ENCODE measurements at regions not wholly inside any gene's neighbourhood (a gene's known extent, or its start where the extent isn't known, plus 50 kb on each side); places are given as distances from the start of the nearest gene placed in this dataset.

GRCh38 chrX:5716666-5717065 lies 512.0 kb downstream of the NLGN4X start:
- TF ChIP-seq CTCF (IDR thresholded peaks at IDR 0.05) (no peak), POLR2A (IDR thresholded peaks at IDR 0.05) (no peak)

Measured in Peyer's patch (tissue), 4 donors.